ENCODE measurements at regions not wholly inside any gene's neighbourhood (a gene's known extent, or its start where the extent isn't known, plus 50 kb on each side); places are given as distances from the start of the nearest gene placed in this dataset.
A peak's percentile ranks its signal among the peaks of the same experiment; 100 is the strongest.

DNA sequence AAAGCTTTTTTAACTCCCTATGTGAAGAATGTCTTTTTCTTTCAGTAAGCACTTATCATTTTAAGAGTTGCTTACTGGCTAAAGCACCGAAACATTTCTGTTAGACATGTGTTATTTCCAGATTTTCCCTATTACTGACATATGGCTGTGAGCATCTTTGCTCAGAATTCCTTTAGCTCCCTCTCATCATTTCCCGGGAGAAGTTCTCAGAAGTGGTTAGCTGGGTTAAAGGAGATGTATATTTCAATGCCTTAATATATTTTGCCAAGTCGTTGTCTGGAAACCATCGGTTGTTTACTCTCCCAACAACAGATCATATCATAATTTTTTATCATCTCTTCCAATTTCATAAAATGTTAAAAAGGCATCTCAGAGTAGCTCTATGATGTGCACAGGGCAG is 396.5 kb downstream of the OCA2 start:
- no peak for DNase-seq
- no peak for ATAC-seq
- intact Hi-C loops (cut with micrococcal nuclease) = no loop called here

DNA sequence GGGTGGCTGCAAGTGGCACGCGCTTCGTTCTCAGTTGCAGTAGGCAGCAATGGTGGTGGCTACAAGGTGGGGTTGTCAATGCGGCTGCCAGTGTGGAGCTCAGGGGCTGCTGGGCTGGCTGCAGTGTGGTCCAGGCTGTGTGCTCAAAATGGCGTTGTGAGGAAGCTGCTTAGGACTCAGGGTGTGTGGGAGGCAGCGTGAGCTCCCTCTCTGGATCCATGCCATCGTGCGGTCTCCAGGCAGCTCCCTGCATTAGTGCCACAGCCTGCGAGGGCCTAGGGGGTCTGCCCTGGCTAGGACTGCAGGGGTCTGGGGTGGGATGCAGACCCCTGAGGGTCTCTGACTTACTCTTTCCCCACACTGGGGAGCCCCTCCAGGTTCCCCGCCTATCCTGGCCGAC is 397.2 kb downstream of the OCA2 start:
- no peak for DNase-seq
- intact Hi-C loops (cut with micrococcal nuclease) = no loop called here
- ATAC-seq = no peak

DNA sequence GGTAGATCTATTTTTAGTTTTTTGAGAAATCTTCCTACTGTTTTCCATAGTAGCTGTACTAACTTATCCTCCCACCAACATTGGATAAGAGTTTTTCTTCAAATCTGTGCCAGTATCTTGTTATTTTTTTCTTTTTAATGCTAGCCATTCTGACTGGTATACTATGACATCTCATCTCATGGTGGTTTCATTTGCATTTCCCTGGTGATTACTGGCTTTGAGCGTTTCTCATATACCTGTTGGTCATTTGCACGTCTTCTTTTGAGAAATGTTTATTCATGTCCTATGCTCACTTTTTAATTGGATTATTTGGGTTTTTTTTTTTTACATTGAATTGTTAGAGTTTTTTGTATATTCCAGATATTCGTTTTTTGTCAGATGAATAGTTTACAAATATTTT is 398.1 kb downstream of the OCA2 start:
- intact Hi-C loops (cut with micrococcal nuclease) = no loop called here
- ATAC-seq (no peak), DNase-seq (no peak)

DNA sequence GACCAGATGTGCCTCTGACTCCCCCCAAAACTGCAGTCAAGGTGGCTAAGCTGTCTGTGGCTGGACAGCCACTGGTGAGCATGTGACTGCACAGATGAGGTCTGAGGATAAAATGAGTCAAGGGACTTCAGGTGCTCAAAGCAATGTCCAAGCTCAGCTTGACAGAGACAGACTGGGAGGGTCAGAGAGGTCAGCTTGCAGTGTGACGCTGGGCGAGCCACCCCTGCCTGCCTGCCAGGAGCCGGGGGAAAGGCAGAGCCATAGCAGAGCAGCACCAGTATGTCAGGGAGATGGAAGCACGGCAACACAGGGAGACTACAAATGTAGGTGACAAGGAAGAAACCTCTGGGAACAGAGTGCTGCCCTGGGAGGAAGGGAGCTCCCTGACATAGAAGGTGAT is 399.4 kb downstream of the OCA2 start:
- no peak for ATAC-seq
- DNase-seq = no peak
- intact Hi-C loops (cut with micrococcal nuclease) = no loop called here

DNA sequence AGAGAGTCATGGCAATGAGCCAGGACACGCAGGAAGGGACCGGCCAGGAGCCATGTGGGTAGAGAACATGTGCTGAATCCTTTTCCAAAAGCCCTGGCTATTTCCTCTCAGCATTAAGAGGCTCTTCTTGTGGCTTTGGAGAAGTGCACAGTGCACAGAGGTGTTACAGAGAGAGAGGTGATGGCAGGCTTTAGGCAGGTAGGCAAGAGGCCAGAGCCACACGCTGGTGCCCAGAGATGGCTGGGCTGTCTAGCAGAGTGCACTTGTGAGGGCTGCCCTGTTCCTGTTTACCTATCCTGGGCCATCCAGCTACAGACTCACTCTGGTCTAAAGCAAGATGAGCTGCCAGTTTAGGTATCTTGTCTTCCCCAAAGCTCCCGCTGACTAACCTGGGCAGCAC is 402.6 kb downstream of the OCA2 start:
- intact Hi-C loops (cut with micrococcal nuclease) = no loop called here
- DNase-seq (no peak), ATAC-seq (peak; percentile 76)

GRCh38 chr15:27695726-27696125 is 403.4 kb downstream of the OCA2 start:
- no peak for DNase-seq
- no peak for ATAC-seq
- intact Hi-C loops (cut with micrococcal nuclease) = no loop called here

GRCh38 chr15:27694506-27695087 is 404.5 kb downstream of the OCA2 start:
- DNase-seq (no peak), ATAC-seq (no peak)
- intact Hi-C loops (cut with micrococcal nuclease) = no loop called here

GRCh38 chr15:27693280-27693679 is 405.8 kb downstream of the OCA2 start:
- ATAC-seq (no peak), DNase-seq (no peak)
- intact Hi-C loops (cut with micrococcal nuclease) = no loop called here

DNA sequence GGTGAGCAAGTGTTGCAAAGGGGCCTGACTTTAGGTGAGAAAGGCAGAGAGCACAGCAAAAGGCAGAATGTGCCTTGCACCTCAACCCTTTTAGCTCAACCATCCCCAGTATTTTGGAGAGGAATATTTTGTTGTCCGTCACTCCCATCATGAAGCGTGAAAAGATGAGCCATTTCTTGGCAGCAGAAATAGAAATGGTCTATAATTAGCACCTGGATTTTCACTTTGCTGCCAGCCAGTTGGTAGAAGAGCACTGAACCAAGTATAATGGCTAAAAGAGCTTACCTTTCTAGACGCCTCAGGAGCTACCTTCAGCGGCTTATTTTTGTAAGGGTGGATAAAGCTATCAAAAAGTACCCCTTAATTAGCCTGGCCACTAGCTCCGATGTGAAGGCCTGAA is 406.7 kb downstream of the OCA2 start:
- DNase-seq (no peak), ATAC-seq (peak; percentile 53)
- intact Hi-C loops (cut with micrococcal nuclease) = no loop called here

DNA sequence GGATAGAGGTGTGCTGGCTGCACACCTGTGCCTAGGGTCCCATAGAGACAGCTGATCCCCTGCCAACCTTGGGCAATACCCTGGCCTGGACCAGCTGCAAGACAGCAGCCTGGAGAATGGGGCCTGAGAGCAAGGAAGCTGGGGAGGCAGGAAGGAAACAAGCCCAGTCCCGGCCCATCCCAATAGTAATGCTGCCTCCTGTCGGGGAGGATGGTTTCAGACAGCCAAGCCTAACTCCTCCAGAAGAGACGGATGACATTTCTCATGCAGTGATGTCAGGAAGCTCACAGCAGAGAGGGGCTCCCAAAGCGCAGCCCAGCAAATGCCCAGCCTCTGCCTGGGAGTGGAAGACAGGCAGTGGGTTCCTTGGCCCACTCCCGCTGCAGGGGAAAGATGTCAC is 408.8 kb downstream of the OCA2 start:
- no peak for DNase-seq
- no peak for ATAC-seq
- intact Hi-C loops (cut with micrococcal nuclease) = no loop called here

DNA sequence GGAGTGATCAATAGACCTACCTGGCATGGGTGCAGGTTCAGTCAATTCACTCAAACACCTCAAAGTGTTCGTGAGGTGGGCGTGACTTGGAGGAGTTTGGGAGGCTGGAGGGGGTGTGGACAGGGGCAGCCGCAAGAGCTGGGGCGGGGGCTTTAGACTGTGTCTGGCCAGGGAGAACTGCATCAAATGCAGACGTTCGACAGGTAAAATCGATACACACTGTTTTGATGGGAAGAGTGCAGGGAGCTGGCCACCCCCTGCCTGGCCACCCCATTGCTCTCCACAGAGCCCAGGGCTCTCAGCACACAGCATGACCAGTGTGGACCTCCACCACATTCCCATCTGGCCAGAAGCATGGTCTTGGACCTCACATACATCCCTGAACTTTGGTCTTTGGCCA is 412.1 kb downstream of the OCA2 start:
- ATAC-seq (no peak), DNase-seq (no peak)
- intact Hi-C loops (cut with micrococcal nuclease) = no loop called here

- intact Hi-C loops (cut with micrococcal nuclease) = no loop called here
- ATAC-seq = no peak
- no peak for DNase-seq
Measured at GRCh38 chr15:27686369-27686768, 412.7 kb downstream of the OCA2 start.

GRCh38 chr15:27685644-27686043 is 413.5 kb downstream of the OCA2 start:
- intact Hi-C loops (cut with micrococcal nuclease) = no loop called here
- ATAC-seq (no peak), DNase-seq (no peak)

DNA sequence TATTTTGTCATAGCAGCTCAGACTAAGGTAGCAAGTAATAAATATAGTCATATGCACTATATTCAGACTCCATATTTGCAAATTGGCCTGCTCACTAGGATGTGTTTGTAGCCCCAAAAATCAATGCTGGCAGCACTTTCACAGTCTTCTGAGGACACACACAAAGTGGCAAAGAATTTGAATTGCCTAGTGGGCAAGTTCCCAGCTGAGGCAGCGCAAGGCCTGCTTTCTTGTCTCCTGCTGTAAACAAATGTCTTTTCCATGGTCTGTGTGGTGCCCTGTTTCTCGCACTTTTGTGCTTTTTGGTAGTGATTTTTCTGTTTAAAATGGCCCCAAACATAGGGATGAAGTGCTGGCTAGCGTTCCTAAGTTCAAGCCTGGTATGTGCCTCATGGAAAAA is 416.0 kb downstream of the OCA2 start:
- intact Hi-C loops (cut with micrococcal nuclease) = no loop called here
- ATAC-seq = no peak

DNA sequence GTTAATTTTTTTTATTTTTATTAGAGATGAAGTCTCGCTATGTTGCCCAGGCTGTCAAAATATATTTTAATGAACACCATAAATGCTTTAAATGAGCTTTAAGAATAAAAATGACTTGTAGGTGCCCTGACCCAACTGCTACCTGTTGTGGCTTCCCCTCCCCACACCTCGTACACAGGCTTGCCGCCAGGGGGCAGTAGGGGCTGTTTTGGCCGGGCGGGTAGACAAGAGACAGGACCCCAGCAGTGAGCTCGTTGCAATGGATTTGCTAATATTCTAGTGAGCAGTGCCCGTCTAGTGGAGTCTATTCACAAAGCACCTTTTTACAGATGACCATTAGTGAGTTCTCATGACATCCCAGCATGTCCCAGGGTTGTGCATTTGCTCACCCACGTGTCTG is 418.1 kb downstream of the OCA2 start:
- intact Hi-C loops (cut with micrococcal nuclease) = no loop called here
- ATAC-seq (no peak), DNase-seq (no peak)

More for the DNA sequence above, 416.0 kb downstream of the OCA2 start:
- no peak for DNase-seq

- ATAC-seq (no peak), DNase-seq (no peak)
- intact Hi-C loops (cut with micrococcal nuclease) = no loop called here
Measured at GRCh38 chr15:27679731-27680471, 419.2 kb downstream of the OCA2 start.

DNA sequence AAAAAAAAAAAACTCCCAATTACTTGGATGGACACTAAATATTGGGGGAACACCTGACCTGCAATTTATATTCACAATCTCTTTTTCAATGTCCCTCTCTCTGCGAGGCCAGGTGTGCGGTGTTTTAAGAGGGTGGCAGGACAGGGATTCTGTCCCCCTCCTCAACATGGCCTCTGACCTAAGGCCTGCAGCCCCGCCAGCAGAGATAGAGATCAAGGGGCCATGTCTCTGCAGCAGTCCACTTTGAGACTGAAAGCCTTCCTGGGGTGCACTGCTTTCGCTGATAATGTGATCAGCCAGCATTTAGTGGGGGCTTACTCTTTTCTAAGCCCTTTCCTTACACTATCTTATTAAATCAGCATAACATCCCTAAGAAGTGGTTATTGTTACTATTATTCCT is 419.9 kb downstream of the OCA2 start:
- intact Hi-C loops (cut with micrococcal nuclease) = no loop called here
- no peak for ATAC-seq
- no peak for DNase-seq

DNA sequence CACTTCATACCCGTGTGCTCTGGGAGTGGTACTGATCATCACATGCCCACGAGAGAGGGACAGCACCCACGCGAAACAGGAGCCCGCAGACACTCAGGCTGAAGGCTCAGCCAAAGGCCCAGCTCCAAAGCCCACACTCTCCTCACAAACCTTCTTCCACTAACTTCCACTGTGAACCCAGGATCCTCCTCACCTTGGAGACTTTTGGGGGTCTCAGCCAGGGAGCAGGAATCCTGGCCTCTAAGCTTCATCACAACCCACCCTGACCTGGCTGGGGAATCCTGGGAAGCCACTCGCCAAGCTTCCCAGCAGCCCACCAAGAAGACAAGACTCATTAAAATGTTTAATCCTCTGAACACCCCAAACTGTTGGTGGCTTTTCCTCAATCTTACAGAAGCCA is 421.2 kb downstream of the OCA2 start:
- no peak for ATAC-seq

GRCh38 chr15:27676647-27677046 is 422.5 kb downstream of the OCA2 start:
- intact Hi-C loops (cut with micrococcal nuclease) = no loop called here
- DNase-seq = no peak
- ATAC-seq = no peak

More for the DNA sequence above, 421.2 kb downstream of the OCA2 start:
- DNase-seq = no peak
- intact Hi-C loops (cut with micrococcal nuclease) = no loop called here

DNA sequence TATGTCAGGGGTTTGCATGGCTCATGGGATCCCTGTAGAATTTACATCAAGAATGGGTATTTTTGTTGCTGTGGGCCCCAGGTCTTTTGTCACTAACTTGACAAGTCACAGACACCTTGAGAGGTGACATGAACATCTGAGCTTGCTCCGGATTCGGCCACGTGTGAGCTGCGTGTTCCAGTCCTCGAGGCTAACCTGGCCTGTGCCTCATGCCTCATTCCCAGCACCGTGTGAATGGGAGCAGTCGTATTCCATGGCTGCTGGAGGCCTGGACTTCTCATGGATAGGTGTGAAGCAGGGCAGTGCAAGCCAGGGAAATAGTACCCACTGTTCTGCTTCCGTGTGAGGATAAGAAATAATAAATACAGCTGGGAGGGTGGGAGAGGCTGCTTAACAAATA is 423.5 kb downstream of the OCA2 start:
- DNase-seq = no peak
- intact Hi-C loops (cut with micrococcal nuclease) = no loop called here
- ATAC-seq = no peak

GRCh38 chr15:27674826-27675225 is 424.3 kb downstream of the OCA2 start:
- DNase-seq (no peak), ATAC-seq (no peak)
- intact Hi-C loops (cut with micrococcal nuclease) = no loop called here

Data from left ventricle myocardium superior (tissue), 1 donor.